Left lobe of liver (tissue), 2 donors: ENCODE measurements at regions not wholly inside any gene's neighbourhood (a gene's known extent, or its start where the extent isn't known, plus 50 kb on each side); places are given as distances from the start of the nearest gene placed in this dataset.

ENCODE experiments used
- ATAC-seq: fragments of 200-7000 bp; cut with Tn5 transposase; one replicate; pipeline ENCODE4 v1.9.1; 2020; ENCODE audit warnings: mild to moderate bottlenecking, moderate library complexity
- DNase-seq: peaks from one replicate; pipeline ENCODE4 v3.0.0-alpha.2; 2020; ENCODE audit warnings: low spot score
- donor health status: DM: no; HTN: no; CAD: no; lungs with moderate emphysema.
- donor health status: DM: no; HTN: yes; CAD: no.

DNA sequence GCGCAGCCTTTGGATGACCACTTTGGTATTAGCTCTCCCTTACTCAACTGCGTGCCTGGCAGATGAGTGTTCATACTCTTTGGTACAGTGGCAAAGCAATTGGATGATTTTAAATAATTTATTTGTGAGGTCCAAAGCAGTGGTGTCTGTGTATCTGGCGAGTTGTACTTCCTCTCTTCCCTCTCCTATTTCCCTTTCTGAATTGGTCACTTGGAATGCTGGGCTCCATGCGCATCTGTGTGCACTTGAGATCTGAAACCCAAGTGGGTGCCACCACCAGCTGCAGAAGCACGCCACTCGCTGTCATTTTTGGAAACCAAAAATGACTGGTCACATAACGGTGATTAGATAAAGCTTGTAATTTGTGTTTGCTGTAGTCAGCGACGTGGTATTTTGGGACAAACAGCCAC lies 386.0 kb upstream of the KLF4 start:
- DNase-seq (no peak), ATAC-seq (no peak)

- DNase-seq (no peak), ATAC-seq (no peak)
These were observed 385.2 kb upstream of the KLF4 start for GRCh38 chr9:107874591-107875369.

DNA sequence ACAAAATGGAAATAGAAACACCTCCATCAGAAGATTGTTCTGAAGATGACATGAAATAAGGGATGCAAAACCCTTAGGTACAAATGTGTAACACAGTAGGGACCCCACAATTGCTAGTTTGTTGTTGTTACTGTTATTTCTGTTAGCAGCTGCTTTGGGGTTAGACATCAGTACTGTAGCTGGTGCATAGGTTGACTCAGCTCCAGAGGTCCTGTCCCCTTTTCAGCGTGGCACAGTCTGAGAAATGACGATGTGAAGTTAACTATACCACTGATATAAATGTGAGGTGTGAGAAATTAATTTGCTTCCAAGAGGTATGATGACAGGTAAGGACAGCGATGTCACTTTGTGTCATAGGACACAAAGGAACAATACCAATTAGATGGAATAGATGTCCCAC lies 384.6 kb upstream of the KLF4 start:
- no peak for ATAC-seq
- no peak for DNase-seq

DNA sequence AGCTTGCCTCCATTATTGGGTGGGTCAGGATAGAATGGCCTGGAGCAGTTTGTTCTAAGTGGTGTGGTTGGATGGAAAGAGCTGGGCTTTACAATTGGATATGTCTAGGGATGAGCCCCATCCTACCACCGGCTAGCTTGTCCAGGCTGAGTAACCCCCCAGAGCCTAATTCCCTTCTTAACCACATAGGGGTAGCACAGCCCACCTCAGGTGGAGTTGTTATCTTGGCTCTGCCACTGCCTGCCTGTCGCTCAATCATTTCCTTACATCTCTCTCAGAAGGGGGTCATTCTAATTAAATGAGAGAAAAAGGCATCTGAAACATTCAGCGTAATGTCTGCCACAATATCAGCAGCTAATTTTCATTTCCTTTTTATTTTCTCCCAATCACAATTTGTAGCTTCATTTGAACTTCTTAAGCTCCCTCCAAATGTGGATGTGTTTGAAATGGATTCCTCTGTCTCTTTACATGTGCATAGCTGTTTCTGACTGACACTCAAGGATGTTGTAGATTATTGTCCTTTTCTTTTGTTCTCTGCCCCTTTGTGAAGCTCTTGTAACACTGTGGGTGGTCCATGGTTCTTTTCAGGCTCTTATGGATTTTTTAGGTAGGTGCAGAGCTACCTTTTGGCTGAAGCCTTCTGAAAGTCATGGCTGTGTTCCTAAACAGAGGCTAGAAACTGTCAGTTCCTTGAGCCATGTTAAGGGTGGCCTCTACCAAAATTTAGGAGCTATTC lies 383.1 kb upstream of the KLF4 start:
- ATAC-seq (no peak), DNase-seq (no peak)

DNA sequence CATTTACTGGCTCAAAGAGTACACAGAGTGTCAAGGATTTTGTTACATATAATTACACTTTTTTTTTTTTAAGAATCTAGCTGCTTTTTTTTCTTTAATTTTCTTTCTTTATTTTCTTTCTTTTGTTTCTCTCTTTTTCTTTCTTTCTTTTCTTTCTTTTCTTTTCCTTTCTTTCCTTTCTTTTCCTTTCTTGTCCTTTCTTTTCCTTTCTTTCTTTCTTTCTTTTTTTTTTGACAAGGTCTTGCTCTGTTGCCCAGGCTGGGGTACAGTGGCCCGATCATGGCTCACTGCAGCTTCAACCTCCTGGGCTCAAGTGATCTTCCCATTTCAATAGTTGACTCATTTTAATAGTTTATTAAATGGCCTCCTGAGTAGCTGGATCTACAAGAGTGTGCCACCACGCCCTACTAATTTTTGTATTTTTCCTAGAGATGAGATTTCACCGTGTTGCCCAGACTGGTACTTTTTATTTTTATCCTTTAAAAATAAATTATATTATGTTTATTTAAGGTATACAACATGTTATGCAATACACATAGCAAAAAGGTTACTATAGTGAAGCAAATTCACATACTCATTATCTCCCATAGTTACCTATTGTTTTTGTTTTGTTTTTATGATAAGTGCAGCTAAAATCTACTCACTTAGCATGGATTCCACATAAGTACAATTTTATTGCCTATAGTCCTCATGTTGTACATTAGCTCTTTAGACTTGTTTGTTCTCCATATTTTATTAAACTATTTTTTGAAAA lies 381.5 kb upstream of the KLF4 start:
- ATAC-seq = no peak
- no peak for DNase-seq

GRCh38 chr9:107870221-107870620 lies 380.7 kb upstream of the KLF4 start:
- ATAC-seq (no peak), DNase-seq (no peak)

GRCh38 chr9:107869111-107869510 lies 379.5 kb upstream of the KLF4 start:
- DNase-seq (no peak), ATAC-seq (no peak)

GRCh38 chr9:107868186-107868585 lies 378.6 kb upstream of the KLF4 start:
- DNase-seq (no peak), ATAC-seq (no peak)

- DNase-seq = no peak
- no peak for ATAC-seq
These were observed 378.2 kb upstream of the KLF4 start for GRCh38 chr9:107867738-107868137.

DNA sequence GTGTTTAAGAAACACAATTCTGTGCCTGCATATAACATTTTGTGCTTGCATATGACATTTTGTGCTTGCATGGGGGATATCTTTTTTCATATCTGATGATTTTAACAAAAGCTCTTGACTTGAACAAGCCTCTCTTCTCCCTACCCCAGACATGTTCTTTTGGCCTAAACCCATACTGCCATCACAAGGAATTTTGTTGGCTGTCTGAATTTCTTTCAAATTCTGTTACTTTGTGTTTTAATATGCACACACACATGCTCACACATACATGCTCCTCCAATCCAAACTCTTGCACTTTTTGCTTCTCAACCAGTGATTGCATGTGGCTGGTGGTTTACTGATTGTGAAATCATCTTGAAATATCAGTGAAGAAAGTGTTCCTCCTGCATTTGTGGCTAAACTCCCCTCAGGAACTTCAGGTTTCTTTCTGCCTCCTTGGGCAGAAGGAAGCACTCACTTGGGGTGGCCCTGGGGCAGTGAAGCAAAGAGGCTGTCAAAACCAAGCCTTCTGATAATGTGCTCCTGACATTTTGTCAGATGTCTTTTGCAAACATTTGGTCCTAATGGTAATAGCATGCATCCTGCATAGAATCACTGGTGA lies 377.2 kb upstream of the KLF4 start:
- no peak for ATAC-seq
- DNase-seq = no peak

GRCh38 chr9:107863396-107863795 lies 373.8 kb upstream of the KLF4 start:
- DNase-seq (no peak), ATAC-seq (no peak)

DNA sequence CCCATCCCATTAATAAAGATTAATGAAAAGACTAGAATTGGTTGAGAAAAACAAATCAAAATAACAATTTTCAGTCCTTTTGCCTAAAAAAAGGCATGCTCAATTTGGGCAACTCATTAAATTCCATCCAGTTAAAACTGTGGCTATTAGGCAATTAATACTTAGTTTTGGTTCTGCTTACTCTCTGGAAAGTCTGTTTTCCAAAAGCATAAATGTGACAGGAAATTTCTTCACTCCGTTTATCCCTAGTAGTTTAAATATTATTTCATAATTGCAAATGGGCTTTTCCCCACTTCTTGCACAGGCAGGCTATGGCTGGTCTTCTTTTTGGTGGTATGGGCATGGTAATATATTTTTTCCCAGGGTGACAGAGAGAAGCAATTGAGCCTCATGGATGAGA lies 373.3 kb upstream of the KLF4 start:
- DNase-seq (no peak), ATAC-seq (no peak)

DNA sequence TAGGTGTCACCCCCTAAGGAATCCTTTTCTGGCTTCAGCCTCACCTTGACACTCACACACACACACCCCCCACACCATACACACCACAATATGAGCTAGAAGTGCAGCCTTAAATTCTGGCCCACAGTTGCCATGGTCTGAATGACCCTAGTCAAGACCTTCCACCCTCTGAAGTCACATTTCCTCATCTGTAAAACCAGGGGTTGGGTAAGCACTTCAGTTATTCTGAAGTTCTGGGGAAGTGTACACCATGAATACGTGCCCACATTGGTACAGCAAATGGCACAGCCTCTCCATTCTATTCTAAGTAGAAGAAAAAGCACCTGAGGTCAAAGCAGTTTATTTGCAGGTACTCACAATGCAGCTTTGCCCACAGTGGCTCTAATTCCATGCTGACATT lies 372.8 kb upstream of the KLF4 start:
- no peak for DNase-seq
- ATAC-seq = peak; percentile 27

- ATAC-seq (no peak), DNase-seq (no peak)
These were observed 371.5 kb upstream of the KLF4 start for GRCh38 chr9:107861075-107861474.

GRCh38 chr9:107858260-107858659 lies 368.7 kb upstream of the KLF4 start:
- ATAC-seq = no peak
- DNase-seq = no peak

- DNase-seq (no peak), ATAC-seq (no peak)
These were observed 367.1 kb upstream of the KLF4 start for GRCh38 chr9:107856633-107857032.

DNA sequence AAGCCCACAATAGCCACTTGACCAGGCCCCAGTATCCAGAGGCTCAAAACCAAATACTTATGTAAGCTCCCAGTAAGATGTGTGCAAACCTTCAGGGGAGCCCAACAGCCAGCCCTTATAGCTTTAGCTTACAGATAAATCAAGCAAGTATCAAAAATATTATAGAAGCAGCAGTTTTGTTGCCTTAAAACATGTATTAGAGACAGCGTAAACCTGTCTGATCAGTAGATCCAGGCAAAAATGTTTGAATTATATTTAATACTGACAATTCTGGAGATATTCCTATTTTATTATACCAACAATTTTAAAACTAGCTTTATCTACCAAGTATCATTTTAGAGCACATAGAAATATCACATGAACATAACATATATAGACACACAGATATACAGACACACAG lies 365.6 kb upstream of the KLF4 start:
- DNase-seq (no peak), ATAC-seq (no peak)

DNA sequence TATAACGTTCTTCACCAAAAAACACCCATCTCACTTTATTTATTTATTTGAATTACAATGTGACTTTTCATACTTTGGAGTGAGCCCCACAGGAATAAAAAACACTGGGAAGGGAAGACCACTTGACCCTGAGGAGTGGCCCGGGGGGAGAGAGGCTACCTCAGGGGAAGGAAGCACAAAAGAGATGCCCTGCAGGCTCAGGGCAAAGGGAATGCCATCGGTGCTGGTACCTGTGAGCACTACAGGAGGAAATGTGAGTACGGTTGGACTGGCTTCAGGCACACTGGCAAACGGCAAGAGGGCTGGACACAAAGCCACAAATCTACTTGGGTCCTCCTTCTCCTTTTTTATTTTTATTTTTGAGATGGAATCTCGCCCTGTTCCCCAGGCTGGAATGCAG lies 363.9 kb upstream of the KLF4 start:
- DNase-seq (no peak), ATAC-seq (no peak)

DNA sequence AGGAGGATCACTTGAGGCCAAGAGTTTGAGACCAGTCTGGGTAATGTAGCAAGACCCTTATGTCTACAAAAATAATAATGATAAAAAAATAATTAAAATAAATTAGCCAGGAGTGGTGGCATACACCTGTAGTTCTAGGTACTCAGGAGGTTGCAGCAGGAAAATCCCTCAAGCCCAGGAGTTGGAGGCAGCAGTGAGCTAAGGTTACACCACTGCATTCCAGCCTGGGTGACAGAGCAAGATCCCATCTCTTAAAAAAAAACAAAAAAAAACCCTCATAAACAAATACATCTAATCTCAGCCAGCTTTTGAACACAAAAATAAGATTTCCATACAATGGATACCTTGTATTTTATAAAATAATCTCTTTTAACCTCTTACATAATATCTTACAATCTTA lies 363.3 kb upstream of the KLF4 start:
- ATAC-seq (no peak), DNase-seq (no peak)

DNA sequence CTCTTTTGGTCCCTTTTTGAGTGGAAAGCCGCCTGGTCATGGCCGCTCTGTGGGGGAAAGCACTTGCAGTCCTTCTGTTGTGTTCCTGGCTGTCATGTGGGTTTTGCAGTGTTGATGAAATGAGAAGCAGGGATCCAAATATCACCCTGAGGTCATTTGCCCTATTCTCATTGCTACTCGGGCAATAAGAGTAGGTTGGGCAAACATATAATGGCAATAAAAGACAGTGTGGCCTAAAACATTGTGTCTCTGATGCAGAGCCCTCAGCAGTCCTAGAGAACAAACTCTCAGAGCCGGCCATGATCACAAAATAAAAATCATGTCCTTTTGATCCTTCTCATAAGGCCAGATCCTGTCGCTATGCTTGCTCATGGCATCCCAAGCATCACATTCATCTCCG lies 361.1 kb upstream of the KLF4 start:
- DNase-seq (no peak), ATAC-seq (no peak)
